ENCODE measurements at regions not wholly inside any gene's neighbourhood (a gene's known extent, or its start where the extent isn't known, plus 50 kb on each side); places are given as distances from the start of the nearest gene placed in this dataset.

GRCh38 chr12:68458866-68459265 is 126.7 kb upstream of the MDM1 start:
- TF ChIP-seq, protein P1, sequence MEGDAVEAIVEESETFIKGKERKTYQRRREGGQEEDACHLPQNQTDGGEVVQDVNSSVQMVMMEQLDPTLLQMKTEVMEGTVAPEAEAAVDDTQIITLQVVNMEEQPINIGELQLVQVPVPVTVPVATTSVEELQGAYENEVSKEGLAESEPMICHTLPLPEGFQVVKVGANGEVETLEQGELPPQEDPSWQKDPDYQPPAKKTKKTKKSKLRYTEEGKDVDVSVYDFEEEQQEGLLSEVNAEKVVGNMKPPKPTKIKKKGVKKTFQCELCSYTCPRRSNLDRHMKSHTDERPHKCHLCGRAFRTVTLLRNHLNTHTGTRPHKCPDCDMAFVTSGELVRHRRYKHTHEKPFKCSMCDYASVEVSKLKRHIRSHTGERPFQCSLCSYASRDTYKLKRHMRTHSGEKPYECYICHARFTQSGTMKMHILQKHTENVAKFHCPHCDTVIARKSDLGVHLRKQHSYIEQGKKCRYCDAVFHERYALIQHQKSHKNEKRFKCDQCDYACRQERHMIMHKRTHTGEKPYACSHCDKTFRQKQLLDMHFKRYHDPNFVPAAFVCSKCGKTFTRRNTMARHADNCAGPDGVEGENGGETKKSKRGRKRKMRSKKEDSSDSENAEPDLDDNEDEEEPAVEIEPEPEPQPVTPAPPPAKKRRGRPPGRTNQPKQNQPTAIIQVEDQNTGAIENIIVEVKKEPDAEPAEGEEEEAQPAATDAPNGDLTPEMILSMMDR (conservative IDR thresholded peaks at IDR 0.05; ENCODE audit: low read depth, low read length) = no peak
- TF ChIP-seq EZH2phosphoT487 (IDR thresholded peaks at IDR 0.05; ENCODE audit: borderline replicate concordance, low read length) = no peak
